ENCODE measurements at regions not wholly inside any gene's neighbourhood (a gene's known extent, or its start where the extent isn't known, plus 50 kb on each side); places are given as distances from the start of the nearest gene placed in this dataset.

- no peak for TF ChIP-seq CTCF (IDR thresholded peaks at IDR 0.05)
- no peak for TF ChIP-seq ZFX (IDR thresholded peaks at IDR 0.05; ENCODE audit: borderline replicate concordance)
Measured at GRCh38 chr5:30804739-30805505, 388.6 kb upstream of the CDH6 start.
